ENCODE measurements at regions not wholly inside any gene's neighbourhood (a gene's known extent, or its start where the extent isn't known, plus 50 kb on each side); places are given as distances from the start of the nearest gene placed in this dataset.

DNA sequence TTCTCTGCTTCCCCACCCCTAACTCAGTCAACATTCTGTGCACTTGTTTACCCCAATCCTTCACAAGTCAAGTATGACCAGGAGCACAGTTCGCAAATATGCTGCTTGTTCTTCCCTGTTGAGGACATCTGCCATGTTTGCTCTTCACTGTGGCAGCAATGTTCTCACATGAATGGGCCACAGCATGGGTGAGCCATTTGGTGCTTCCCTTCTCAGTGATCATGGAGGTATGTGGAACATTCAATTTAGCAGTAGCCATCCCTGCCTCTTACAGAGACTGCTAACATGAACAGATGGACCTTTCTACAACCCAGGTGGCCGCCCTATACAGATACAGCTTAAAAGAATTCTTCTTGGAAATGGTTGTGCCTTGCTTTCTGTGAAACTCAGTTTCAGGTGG lies 660.1 kb upstream of the SGO1 start:
- Histone ChIP-seq H3K4me3 (ENCODE audit: low read depth, low read length) (no peak overlapping the region), H3K36me3 (ENCODE audit: control insufficient read depth in 2 of 2, insufficient read depth in 1 of 2, low read length in 2 of 2) (no peaks in the 10 kb centered on the region), H3K27ac (ENCODE audit: extremely low read depth, low read depth, low read length) (no peak overlapping the region), H3K9me3 (ENCODE audit: control insufficient read depth, insufficient read depth, low read depth, low read length) (no peaks in the 10 kb centered on the region), H3K4me1 (ENCODE audit: control insufficient read depth, insufficient read depth, low read length) (no peaks in the 10 kb centered on the region)
- ChIA-PET POLR2A (no interaction called here), CTCF (no interaction called here)
- TF ChIP-seq ZNF280C (tag by site-specific recombination; IDR thresholded peaks at IDR 0.05) (no peak), ZNF211 (tag by site-specific recombination; IDR thresholded peaks at IDR 0.05; ENCODE audit: low read depth) (no peak), ZFHX2 (tag by site-specific recombination; conservative IDR thresholded peaks at IDR 0.05) (no peak), ZNF488 (tag by site-specific recombination; IDR thresholded peaks at IDR 0.05) (no peak), ZNF37A (tag by site-specific recombination; IDR thresholded peaks at IDR 0.05) (no peak), ZNF239 (tag by site-specific recombination; IDR thresholded peaks at IDR 0.05) (no peak), ZNF610 (tag by site-specific recombination; IDR thresholded peaks at IDR 0.05; ENCODE audit: borderline replicate concordance) (no peak)

- Histone ChIP-seq H3K9me3 (ENCODE audit: control insufficient read depth, insufficient read depth, low read depth, low read length) (no peaks in the 10 kb centered on the region), H3K27ac (ENCODE audit: extremely low read depth, low read depth, low read length) (no peak overlapping the region), H3K36me3 (ENCODE audit: control insufficient read depth in 2 of 2, insufficient read depth in 1 of 2, low read length in 2 of 2) (no peaks in the 10 kb centered on the region), H3K4me3 (ENCODE audit: low read depth, low read length) (no peak overlapping the region), H3K4me1 (ENCODE audit: control insufficient read depth, insufficient read depth, low read length) (no peaks in the 10 kb centered on the region)
- ChIA-PET POLR2A (no interaction called here), CTCF (no interaction called here)
- no peak for TF ChIP-seq BCL6B (tag by site-specific recombination; IDR thresholded peaks at IDR 0.05)
Measured at GRCh38 chr3:20844851-20845250, 658.8 kb upstream of the SGO1 start.

- Histone ChIP-seq H3K9me3 (ENCODE audit: control insufficient read depth, insufficient read depth, low read depth, low read length) (no peaks in the 10 kb centered on the region), H3K36me3 (ENCODE audit: control insufficient read depth in 2 of 2, insufficient read depth in 1 of 2, low read length in 2 of 2) (no peaks in the 10 kb centered on the region), H3K27ac (ENCODE audit: extremely low read depth, low read depth, low read length) (no peak overlapping the region), H3K4me1 (ENCODE audit: control insufficient read depth, insufficient read depth, low read length) (no peaks in the 10 kb centered on the region), H3K4me3 (ENCODE audit: low read depth, low read length) (no peak overlapping the region)
- ChIA-PET CTCF (no interaction called here), POLR2A (no interaction called here)
- TF ChIP-seq ZNF654 (tag by site-specific recombination; IDR thresholded peaks at IDR 0.05; ENCODE audit: low read depth) (no peak), ZNF202 (tag by site-specific recombination; IDR thresholded peaks at IDR 0.05; ENCODE audit: borderline replicate concordance) (no peak)
Measured at GRCh38 chr3:20842594-20843436, 656.8 kb upstream of the SGO1 start.

GRCh38 chr3:20842002-20842401 lies 656.0 kb upstream of the SGO1 start:
- no peak overlapping the region for H3K27ac ChIP-seq (ENCODE audit: extremely low read depth, low read depth, low read length)
- POLR2A ChIA-PET, result no interaction called here
- no peaks in the 10 kb centered on the region for H3K9me3 ChIP-seq (ENCODE audit: control insufficient read depth, insufficient read depth, low read depth, low read length)
- H3K4me3 ChIP-seq (ENCODE audit: low read depth, low read length), result no peak overlapping the region
- H3K36me3 ChIP-seq (ENCODE audit: control insufficient read depth in 2 of 2, insufficient read depth in 1 of 2, low read length in 2 of 2), result no peaks in the 10 kb centered on the region
- H3K4me1 ChIP-seq (ENCODE audit: control insufficient read depth, insufficient read depth, low read length), result no peaks in the 10 kb centered on the region
- CTCF ChIA-PET, result no interaction called here
- TF ChIP-seq MEIS1 (CRISPR knock-in tag; IDR thresholded peaks at IDR 0.05; ENCODE audit: borderline replicate concordance) (no peak), ZNF514 (tag by site-specific recombination; IDR thresholded peaks at IDR 0.05) (no peak), HOXD13 (CRISPR knock-in tag; IDR thresholded peaks at IDR 0.05; ENCODE audit: borderline replicate concordance) (no peak), ZNF548 (tag by site-specific recombination; IDR thresholded peaks at IDR 0.05) (no peak), REPIN1 (tag by site-specific recombination; IDR thresholded peaks at IDR 0.05; ENCODE audit: low read depth) (no peak), ZNF776 (tag by site-specific recombination; IDR thresholded peaks at IDR 0.05; ENCODE audit: borderline replicate concordance) (no peak), ZNF645 (tag by site-specific recombination; IDR thresholded peaks at IDR 0.05) (no peak), ZNF529 (tag by site-specific recombination; IDR thresholded peaks at IDR 0.05; ENCODE audit: insufficient replicate concordance) (no peak), ZNF18 (tag by site-specific recombination; IDR thresholded peaks at IDR 0.05) (no peak), ZNF16 (tag by site-specific recombination; IDR thresholded peaks at IDR 0.05; ENCODE audit: low read depth) (no peak), ZNF544 (tag by site-specific recombination; IDR thresholded peaks at IDR 0.05) (no peak)
